ENCODE measurements at regions not wholly inside any gene's neighbourhood (a gene's known extent, or its start where the extent isn't known, plus 50 kb on each side); places are given as distances from the start of the nearest gene placed in this dataset.

GRCh38 chr14:49480979-49481498 is 105.1 kb downstream of the RPS29 start:
- no peaks in the 10 kb centered on the region for H3K36me3 ChIP-seq (ENCODE audit: insufficient read depth, low read length, poor library complexity, severe bottlenecking)
- POLR2A ChIA-PET (ENCODE audit: low non-redundant PET) = no interaction called here
- no peak for DNase-seq (ENCODE audit: low spot score)
- H3K4me1 ChIP-seq (ENCODE audit: insufficient read depth, low read length, poor library complexity, severe bottlenecking) = no peaks in the 10 kb centered on the region
- no peak overlapping the region for H3K27ac ChIP-seq (ENCODE audit: low read depth, low read length, poor library complexity, severe bottlenecking)
- H3K27me3 ChIP-seq (replicated peaks; ENCODE audit: insufficient read depth, low read depth, low read length, poor library complexity) = peaks cover 11% of the 10 kb centered on the region
- CTCF ChIA-PET = no interaction called here
- BruUV-seq (replicated peaks) = no TSS peak
- H3K9me3 ChIP-seq (ENCODE audit: low read depth, low read length, poor library complexity, severe bottlenecking) = no peaks in the 10 kb centered on the region
- TF ChIP-seq EZH2 (IDR thresholded peaks at IDR 0.05; ENCODE audit: borderline replicate concordance, low read depth, low read length, poor library complexity, severe bottlenecking) (no peak), CTCF (conservative IDR thresholded peaks at IDR 0.05; ENCODE audit: low read depth, low read length) (no peak)
- intact Hi-C loops (cut with micrococcal nuclease; ENCODE audit: unreplicated experiment) = no loop called here
- no peak overlapping the region for H3K4me3 ChIP-seq (ENCODE audit: low read depth, low read length, poor library complexity, severe bottlenecking)

GRCh38 chr14:49480053-49480760 is 106.0 kb downstream of the RPS29 start:
- BruUV-seq (replicated peaks) = no TSS peak
- no peaks in the 10 kb centered on the region for H3K36me3 ChIP-seq (ENCODE audit: insufficient read depth, low read length, poor library complexity, severe bottlenecking)
- TF ChIP-seq CTCF (conservative IDR thresholded peaks at IDR 0.05; ENCODE audit: low read depth, low read length) = no peak
- ChIA-PET POLR2A (ENCODE audit: low non-redundant PET) (no interaction called here), CTCF (no interaction called here)
- no peaks in the 10 kb centered on the region for H3K4me1 ChIP-seq (ENCODE audit: insufficient read depth, low read length, poor library complexity, severe bottlenecking)
- H3K27ac ChIP-seq (ENCODE audit: low read depth, low read length, poor library complexity, severe bottlenecking) = no peak overlapping the region
- H3K9me3 ChIP-seq (ENCODE audit: low read depth, low read length, poor library complexity, severe bottlenecking) = no peaks in the 10 kb centered on the region
- intact Hi-C loops (cut with micrococcal nuclease; ENCODE audit: unreplicated experiment) = no loop called here
- DNase-seq (ENCODE audit: low spot score) = no peak
- H3K4me3 ChIP-seq (ENCODE audit: low read depth, low read length, poor library complexity, severe bottlenecking) = no peak overlapping the region
- peaks cover 4% of the 10 kb centered on the region for H3K27me3 ChIP-seq (replicated peaks; ENCODE audit: insufficient read depth, low read depth, low read length, poor library complexity)

DNA sequence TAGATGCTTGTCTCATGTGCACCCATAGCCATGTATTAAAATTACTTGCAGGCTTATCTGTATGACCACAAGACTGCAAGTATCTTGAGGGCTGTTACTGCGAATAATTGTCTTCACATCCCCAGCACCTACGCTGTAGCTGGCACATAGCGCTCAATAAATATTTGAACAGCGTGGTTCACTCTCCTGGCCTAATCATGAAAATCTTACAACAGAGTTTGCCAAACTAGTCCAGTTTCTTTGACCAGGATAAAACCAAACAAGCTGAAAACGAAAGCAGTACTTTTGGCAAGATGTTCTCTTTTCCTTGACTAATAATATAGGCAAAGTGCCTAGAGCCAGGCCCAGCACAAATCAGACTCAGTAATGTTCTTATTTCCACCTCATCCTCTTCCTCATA is 106.7 kb downstream of the RPS29 start:
- no peak for TF ChIP-seq EZH2 (IDR thresholded peaks at IDR 0.05; ENCODE audit: borderline replicate concordance, low read depth, low read length, poor library complexity, severe bottlenecking)
- no peak for TF ChIP-seq CTCF (conservative IDR thresholded peaks at IDR 0.05; ENCODE audit: low read depth, low read length)
- no peaks in the 10 kb centered on the region for H3K9me3 ChIP-seq (ENCODE audit: low read depth, low read length, poor library complexity, severe bottlenecking)
- no peak overlapping the region for H3K4me3 ChIP-seq (ENCODE audit: low read depth, low read length, poor library complexity, severe bottlenecking)
- no peak for DNase-seq (ENCODE audit: low spot score)
- intact Hi-C loops (cut with micrococcal nuclease; ENCODE audit: unreplicated experiment) = no loop called here
- no peaks in the 10 kb centered on the region for H3K36me3 ChIP-seq (ENCODE audit: insufficient read depth, low read length, poor library complexity, severe bottlenecking)
- no peaks in the 10 kb centered on the region for H3K4me1 ChIP-seq (ENCODE audit: insufficient read depth, low read length, poor library complexity, severe bottlenecking)
- POLR2A ChIA-PET (ENCODE audit: low non-redundant PET) = no interaction called here
- CTCF ChIA-PET = no interaction called here
- H3K27ac ChIP-seq (ENCODE audit: low read depth, low read length, poor library complexity, severe bottlenecking) = no peak overlapping the region
- BruUV-seq (replicated peaks) = no TSS peak
- H3K27me3 ChIP-seq (replicated peaks; ENCODE audit: insufficient read depth, low read depth, low read length, poor library complexity) = no peaks in the 10 kb centered on the region
